HFFc6 (cell line): ENCODE measurements at regions not wholly inside any gene's neighbourhood (a gene's known extent, or its start where the extent isn't known, plus 50 kb on each side); places are given as distances from the start of the nearest gene placed in this dataset.
"Not testable (repeated sequence)": the region's sequence is repeated elsewhere in the genome, so short reads cannot be mapped to it uniquely, and the experiment has no call there.

Experiments used
- DNase-seq: peaks from one replicate; pipeline ENCODE4 v3.0.0-alpha.2; 2018
- H3K27ac Mint-ChIP-seq: 2 replicates; pipeline ENCODE4 v1.8.0; 2020; ENCODE audit warnings: mild to moderate bottlenecking, mixed read lengths
- H3K27me3 Mint-ChIP-seq: 2 replicates; pipeline ENCODE4 v1.8.0; 2021; ENCODE audit warnings: mild to moderate bottlenecking, moderate library complexity, mixed read lengths; ENCODE audit not compliant: insufficient read depth
- H3K36me3 Mint-ChIP-seq: 2 replicates; pipeline ENCODE4 v1.8.0; 2021; ENCODE audit warnings: low read depth, mixed read lengths
- H3K4me1 Mint-ChIP-seq: 2 replicates; pipeline ENCODE4 v1.8.0; 2020; ENCODE audit warnings: low read depth, mixed read lengths
- H3K4me3 Mint-ChIP-seq: 2 replicates; pipeline ENCODE4 v1.8.0; 2020; ENCODE audit warnings: mild to moderate bottlenecking, moderate library complexity, mixed read lengths
- H3K9me3 Mint-ChIP-seq: 2 replicates; pipeline ENCODE4 v1.8.0; 2020; ENCODE audit warnings: mild to moderate bottlenecking, mixed read lengths
- CTCF ChIP-seq: fragments of 200-600 bp; sonication (generic); IDR thresholded peaks from 2 replicates; pipeline ENCODE4 v1.5.0; 2021; ENCODE audit warnings: antibody characterized with exemption, mild to moderate bottlenecking

GRCh38 chr12:124673801-124674617, 106.6 kb upstream of the NCOR2 start:
- H3K36me3 Mint-ChIP-seq = peaks cover 4% of the 10 kb centered on the region; the same call in 1 of the 2 replicates
- no peak for DNase-seq
- H3K27me3 Mint-ChIP-seq = peaks cover 2% of the 10 kb centered on the region
- no peak overlapping the region for H3K4me3 Mint-ChIP-seq
- H3K27ac Mint-ChIP-seq = no peak overlapping the region
- TF ChIP-seq CTCF = no peak
- peaks cover 20% of the 10 kb centered on the region for H3K4me1 Mint-ChIP-seq
- H3K9me3 Mint-ChIP-seq = peaks cover 4% of the 10 kb centered on the region

- DNase-seq, H3K27ac Mint-ChIP-seq, H3K4me3 Mint-ChIP-seq, H3K9me3 Mint-ChIP-seq, H3K27me3 Mint-ChIP-seq, H3K36me3 Mint-ChIP-seq: not testable (repeated sequence)
- peaks cover 18% of the 10 kb centered on the region for H3K4me1 Mint-ChIP-seq
Measured at GRCh38 chr12:124669271-124669721, 101.9 kb upstream of the NCOR2 start.

- H3K9me3 Mint-ChIP-seq = peaks cover 4% of the 10 kb centered on the region
- TF ChIP-seq CTCF = no peak
- no peak for DNase-seq
- H3K4me3 Mint-ChIP-seq = no peak overlapping the region
- no peak overlapping the region for H3K27ac Mint-ChIP-seq
- peaks cover 18% of the 10 kb centered on the region for H3K4me1 Mint-ChIP-seq
- peaks cover 4% of the 10 kb centered on the region; the same call in 1 of the 2 replicates for H3K36me3 Mint-ChIP-seq
- peaks cover 3% of the 10 kb centered on the region; the same call in 1 of the 2 replicates for H3K27me3 Mint-ChIP-seq
Measured at GRCh38 chr12:124668602-124669001, 101.2 kb upstream of the NCOR2 start.

- no peak for TF ChIP-seq CTCF
- Mint-ChIP-seq H3K27ac (no peak overlapping the region), H3K4me1 (peaks cover 18% of the 10 kb centered on the region), H3K9me3 (peaks cover 4% of the 10 kb centered on the region), H3K27me3 (peaks cover 5% of the 10 kb centered on the region; the same call in 1 of the 2 replicates), H3K36me3 (peaks cover 4% of the 10 kb centered on the region; the same call in 1 of the 2 replicates), H3K4me3 (no peak overlapping the region)
- no peak for DNase-seq
Measured at GRCh38 chr12:124667506-124668326, 100.3 kb upstream of the NCOR2 start.

- Mint-ChIP-seq H3K27ac (no peak overlapping the region), H3K27me3 (peaks cover 5% of the 10 kb centered on the region; the same call in 1 of the 2 replicates), H3K36me3 (peaks cover 4% of the 10 kb centered on the region; the same call in 1 of the 2 replicates), H3K4me1 (peaks cover 18% of the 10 kb centered on the region), H3K4me3 (no peak overlapping the region), H3K9me3 (peaks cover 4% of the 10 kb centered on the region)
- TF ChIP-seq CTCF = no peak
- DNase-seq = no peak
Measured at GRCh38 chr12:124666722-124667259, 99.4 kb upstream of the NCOR2 start.
